Activated CD4-positive, alpha-beta T cell treated with anti-CD3 and anti-CD28 coated beads, Interleukin-2, Interleukin-6, amounts not matched to agents 100 ng/mL and 50 ng/mL, durations not matched to agents 16 hours and 8 hours (primary cell): ENCODE measurements at regions not wholly inside any gene's neighbourhood (a gene's known extent, or its start where the extent isn't known, plus 50 kb on each side); places are given as distances from the start of the nearest gene placed in this dataset.
"Not testable (repeated sequence)": the region's sequence is repeated elsewhere in the genome, so short reads cannot be mapped to it uniquely, and the experiment has no call there.

ENCODE experiments used
- DNase-seq: peaks from one replicate; pipeline ENCODE4 v3.0.0-alpha.2; 2020

GRCh38 chr3:154898443-154898842 is 181.7 kb upstream of the MME start:
- no peak for DNase-seq

- DNase-seq = no peak
Measured at GRCh38 chr3:154893813-154894212, 186.3 kb upstream of the MME start.

- no peak for DNase-seq
Measured at GRCh38 chr3:154889227-154889634, 190.9 kb upstream of the MME start.

GRCh38 chr3:154887869-154888268 is 192.2 kb upstream of the MME start:
- DNase-seq = no peak

- DNase-seq = no peak
Measured at GRCh38 chr3:154886437-154886836, 193.7 kb upstream of the MME start.

- no peak for DNase-seq
Measured at GRCh38 chr3:154885418-154885817, 194.7 kb upstream of the MME start.

GRCh38 chr3:154884952-154885351 is 195.2 kb upstream of the MME start:
- no peak for DNase-seq

- DNase-seq = no peak
Measured at GRCh38 chr3:154875142-154875541, 205.0 kb upstream of the MME start.

- no peak for DNase-seq
Measured at GRCh38 chr3:154872696-154873095, 207.4 kb upstream of the MME start.

GRCh38 chr3:154872074-154872473 is 208.0 kb upstream of the MME start:
- DNase-seq = no peak

- DNase-seq = no peak
Measured at GRCh38 chr3:154864947-154865346, 215.2 kb upstream of the MME start.

GRCh38 chr3:154862265-154862664 is 217.9 kb upstream of the MME start:
- no peak for DNase-seq

GRCh38 chr3:154852998-154853397 is 227.1 kb upstream of the MME start:
- not testable (repeated sequence) for DNase-seq

GRCh38 chr3:154852515-154852914 is 227.6 kb upstream of the MME start:
- DNase-seq = no peak

- no peak for DNase-seq
Measured at GRCh38 chr3:154851644-154852043, 228.5 kb upstream of the MME start.

GRCh38 chr3:154850921-154851320 is 229.2 kb upstream of the MME start:
- DNase-seq = no peak

- no peak for DNase-seq
Measured at GRCh38 chr3:154849408-154849807, 230.7 kb upstream of the MME start.

- no peak for DNase-seq
Measured at GRCh38 chr3:154844863-154845262, 235.3 kb upstream of the MME start.

- no peak for DNase-seq
Measured at GRCh38 chr3:154843647-154844046, 236.5 kb upstream of the MME start.

- no peak for DNase-seq
Measured at GRCh38 chr3:154842536-154842935, 237.6 kb upstream of the MME start.

- no peak for DNase-seq
Measured at GRCh38 chr3:154835639-154836038, 244.5 kb upstream of the MME start.

- not testable (repeated sequence) for DNase-seq
Measured at GRCh38 chr3:154834831-154835230, 245.3 kb upstream of the MME start.

- no peak for DNase-seq
Measured at GRCh38 chr3:154829929-154830328, 250.2 kb upstream of the MME start.

- no peak for DNase-seq
Measured at GRCh38 chr3:154819491-154819890, 260.6 kb upstream of the MME start.

GRCh38 chr3:154818676-154819255 is 261.4 kb upstream of the MME start:
- no peak for DNase-seq

- DNase-seq = not testable (repeated sequence)
Measured at GRCh38 chr3:154810017-154810416, 270.1 kb upstream of the MME start.
